ENCODE measurements at regions not wholly inside any gene's neighbourhood (a gene's known extent, or its start where the extent isn't known, plus 50 kb on each side); places are given as distances from the start of the nearest gene placed in this dataset.
"Not testable (repeated sequence)": the region's sequence is repeated elsewhere in the genome, so short reads cannot be mapped to it uniquely, and the experiment has no call there.

DNA sequence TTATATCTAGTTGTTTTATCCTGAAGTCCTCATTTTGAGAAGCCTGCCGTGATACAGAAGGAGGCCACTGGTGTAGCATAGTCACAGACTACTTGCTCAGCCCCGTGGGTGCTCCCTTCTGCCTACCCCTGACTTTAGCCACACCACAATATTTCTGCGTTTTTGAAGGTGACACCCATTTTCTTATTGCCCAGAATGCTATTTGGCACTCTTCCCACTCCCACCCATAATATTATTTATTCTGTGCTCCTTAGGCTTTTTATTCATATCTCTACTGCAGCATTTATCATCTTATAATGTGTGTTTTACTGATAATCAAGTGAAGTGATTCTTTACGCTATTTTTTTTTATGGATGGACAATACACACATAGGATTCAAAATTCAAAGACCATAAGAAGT, 107.3 kb downstream of the OR2B2 start:
- DNase-seq: no peak

DNA sequence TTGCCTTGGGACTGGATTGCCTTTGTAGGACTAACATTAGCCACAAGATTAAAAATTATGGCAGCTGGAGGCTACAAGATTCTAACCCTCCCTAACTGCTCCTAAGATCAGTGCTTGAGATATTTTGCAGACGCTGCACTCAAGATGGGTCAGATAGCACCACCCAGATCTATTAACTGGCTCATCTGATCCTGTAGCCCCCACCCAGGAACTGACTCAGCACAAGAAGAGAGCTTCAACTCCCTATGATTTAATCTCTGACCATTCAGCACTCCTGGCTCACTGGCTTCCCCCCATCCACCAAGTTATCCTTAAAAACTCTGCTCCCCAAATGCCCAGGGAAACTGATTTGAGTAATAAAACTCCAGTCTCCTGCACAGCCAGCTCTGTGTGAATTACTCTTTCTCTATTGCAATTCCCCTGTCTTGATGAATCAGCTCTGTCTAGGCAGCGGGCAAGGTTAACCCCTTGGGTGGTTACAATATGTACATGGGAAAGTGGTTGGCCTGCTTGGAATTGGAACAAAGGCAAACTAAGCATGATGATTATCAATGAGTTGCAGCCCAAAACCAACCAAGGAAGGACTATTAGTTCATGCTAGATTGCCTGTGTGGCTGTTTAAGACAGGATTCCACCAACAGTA, 111.3 kb downstream of the OR2B2 start:
- no peak for DNase-seq

GRCh38 chr6:27797960-27798359, 114.2 kb downstream of the OR2B2 start:
- DNase-seq: no peak

DNA sequence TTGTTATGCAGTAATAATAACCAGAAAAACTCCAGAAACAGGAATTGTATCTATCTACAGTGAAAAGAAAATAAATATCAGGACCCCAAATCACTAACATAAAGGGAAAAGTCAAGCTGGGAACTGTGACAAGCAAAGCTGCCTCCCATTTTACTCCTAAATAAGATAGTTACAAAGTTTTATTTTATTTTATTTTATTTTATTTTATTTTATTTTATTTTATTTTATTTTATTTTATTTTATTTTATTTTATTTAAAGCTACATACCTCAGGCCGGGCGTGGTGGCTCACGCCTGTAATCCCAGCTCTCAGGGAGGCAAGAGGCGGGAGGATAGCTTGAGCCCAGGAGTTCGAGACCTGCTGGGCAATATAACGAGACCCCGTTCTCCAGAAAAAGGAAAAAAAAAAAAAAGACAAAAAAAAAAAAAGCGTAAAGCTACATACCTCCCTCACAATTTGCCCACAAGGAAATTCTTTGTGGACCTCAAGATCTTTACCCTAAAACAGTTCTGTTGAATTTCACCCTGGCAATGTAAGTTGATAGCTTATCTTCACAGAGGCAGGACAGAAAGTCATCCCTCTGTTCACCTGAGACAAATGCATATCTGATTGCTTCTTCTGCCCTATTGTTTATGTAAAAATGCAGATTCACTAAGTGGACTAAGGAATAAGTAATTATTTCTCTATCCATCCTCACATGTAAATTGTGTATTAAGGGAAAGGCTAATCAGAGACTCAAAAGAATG, 115.3 kb downstream of the OR2B2 start:
- not testable (repeated sequence) for DNase-seq

- peak; percentile 75 for DNase-seq
Measured at GRCh38 chr6:27795697-27796494, 116.3 kb downstream of the OR2B2 start.

DNA sequence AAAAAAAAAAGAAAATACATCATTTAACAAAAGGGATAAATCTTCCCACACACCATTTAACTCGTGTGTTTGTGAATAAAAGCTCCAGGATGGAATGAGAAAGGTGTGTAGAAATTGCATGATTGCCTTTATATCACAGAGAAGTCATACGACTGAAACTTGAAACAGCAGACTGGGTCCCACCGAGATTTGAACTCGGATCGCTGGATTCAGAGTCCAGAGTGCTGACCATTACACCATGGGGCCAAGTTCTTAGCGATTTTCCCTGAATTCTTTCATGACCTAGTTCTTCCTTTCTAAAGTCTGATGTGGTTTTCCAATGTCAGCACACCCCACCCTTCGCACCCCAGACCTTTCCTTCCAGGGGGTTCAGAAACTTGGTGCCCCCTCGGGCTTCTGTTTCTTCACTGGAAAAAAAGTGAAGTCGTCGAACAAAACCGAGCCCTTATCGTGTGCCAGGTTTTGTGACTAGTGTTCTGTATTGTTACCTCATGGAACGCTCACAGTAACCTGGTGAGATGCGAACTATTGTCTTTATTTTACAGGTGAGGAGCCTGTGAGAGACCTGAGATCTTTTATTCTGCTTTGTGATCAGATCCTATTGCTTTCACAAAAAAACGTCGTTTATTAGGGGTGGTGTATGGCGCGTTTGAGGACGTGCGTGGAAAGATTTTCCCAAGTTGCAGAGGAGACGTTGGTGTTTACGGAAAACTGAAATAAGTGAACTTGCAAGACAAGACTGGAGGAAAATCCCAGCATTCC, 120.8 kb downstream of the OR2B2 start:
- peak; percentile 64 for DNase-seq

- DNase-seq: not testable (repeated sequence)
Measured at GRCh38 chr6:27788376-27788775, 123.8 kb downstream of the OR2B2 start.

- DNase-seq: no peak
Measured at GRCh38 chr6:27786048-27786447, 126.1 kb downstream of the OR2B2 start.

DNA sequence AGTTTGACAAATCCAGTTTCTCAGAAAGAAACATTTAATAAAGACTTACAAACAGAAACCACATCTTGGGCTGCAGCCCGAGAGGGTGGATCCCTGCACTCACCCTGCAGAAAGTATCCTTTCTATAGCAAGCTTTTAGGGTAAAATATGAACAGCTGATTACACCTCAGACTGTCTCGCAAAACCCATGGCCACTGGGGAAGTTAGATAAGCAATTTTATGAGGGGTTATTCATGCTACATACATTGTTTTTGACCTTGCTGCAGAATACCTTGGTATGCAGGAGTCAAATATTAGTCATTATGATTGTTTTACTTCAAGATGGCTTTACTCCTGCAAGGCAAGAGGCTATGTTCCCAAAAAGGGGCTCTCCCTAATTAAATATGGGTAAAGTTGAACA, 126.9 kb downstream of the OR2B2 start:
- DNase-seq: no peak

DNA sequence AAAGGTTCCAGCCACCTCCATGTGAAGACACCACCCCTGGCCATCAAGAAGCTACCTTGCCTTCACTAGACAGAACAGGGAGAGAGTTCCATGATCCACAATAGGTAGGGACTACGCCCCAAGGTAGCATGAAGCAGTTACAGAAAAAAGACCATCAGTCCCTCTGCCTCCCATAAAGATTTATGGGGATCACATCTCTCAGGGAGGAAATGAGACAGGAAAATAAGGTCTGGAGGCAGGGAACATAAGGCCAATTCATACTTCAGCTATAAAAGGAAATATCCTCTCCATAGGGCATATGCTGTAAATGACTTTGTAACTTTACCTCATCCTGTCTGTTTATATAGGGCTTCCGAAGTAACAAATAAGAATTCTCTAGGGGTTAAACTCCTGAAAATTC, 129.4 kb downstream of the OR2B2 start:
- DNase-seq: no peak

- DNase-seq: no peak
Measured at GRCh38 chr6:27778625-27779417, 133.4 kb downstream of the OR2B2 start.

DNA sequence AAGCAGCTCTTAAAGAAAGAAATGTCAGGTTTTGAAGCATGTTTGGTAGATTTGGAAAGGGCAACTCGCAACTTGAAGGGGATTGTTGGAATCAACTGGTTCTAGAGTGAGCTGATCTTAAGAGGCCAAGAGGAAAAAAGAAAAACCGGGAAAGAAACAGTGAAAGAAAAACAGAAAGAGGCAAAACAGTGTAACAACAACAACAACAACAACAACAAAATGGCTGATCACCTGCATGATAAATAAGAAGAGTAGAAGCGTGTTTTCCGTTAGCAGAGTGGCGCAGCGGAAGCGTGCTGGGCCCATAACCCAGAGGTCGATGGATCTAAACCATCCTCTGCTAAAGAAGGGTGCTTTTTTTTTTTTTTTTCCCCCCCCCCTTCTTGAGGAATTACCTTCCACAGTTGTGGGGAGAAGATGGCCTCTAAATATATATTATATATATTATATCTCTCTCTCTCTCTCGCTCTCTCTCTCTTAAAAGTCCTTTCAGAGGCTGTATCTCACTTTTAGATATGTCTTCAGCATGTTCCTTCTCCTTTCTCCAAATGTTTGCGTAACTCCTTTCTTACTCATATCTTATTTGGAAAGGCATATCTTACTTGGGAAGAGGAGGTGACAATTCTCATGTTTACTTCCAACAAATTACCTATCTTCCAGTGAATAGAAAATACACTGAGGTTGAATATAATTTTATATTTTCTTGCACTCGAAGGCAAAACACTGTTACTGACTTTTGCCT, 134.4 kb downstream of the OR2B2 start:
- no peak for DNase-seq

- no peak for DNase-seq
Measured at GRCh38 chr6:27777126-27777525, 135.1 kb downstream of the OR2B2 start.

DNA sequence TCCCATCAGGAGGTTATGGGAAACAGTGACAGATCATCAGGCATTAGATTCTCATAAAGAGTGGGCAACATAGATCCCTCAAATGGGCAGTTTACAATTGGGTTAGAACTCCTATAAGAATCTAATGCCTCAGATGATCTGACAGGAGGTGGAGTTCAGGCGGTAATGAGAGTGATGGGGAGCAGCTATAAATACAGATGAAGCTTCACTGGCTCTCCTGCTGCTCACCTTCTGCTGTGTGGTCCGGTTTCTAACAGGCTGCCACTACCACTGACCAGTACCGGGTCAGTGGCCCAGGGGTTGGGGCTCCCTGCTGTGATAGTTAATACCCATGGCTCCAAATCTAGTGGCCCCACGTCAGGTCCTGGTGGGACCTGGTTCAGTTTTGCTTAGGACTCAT, 135.7 kb downstream of the OR2B2 start:
- no peak for DNase-seq

DNA sequence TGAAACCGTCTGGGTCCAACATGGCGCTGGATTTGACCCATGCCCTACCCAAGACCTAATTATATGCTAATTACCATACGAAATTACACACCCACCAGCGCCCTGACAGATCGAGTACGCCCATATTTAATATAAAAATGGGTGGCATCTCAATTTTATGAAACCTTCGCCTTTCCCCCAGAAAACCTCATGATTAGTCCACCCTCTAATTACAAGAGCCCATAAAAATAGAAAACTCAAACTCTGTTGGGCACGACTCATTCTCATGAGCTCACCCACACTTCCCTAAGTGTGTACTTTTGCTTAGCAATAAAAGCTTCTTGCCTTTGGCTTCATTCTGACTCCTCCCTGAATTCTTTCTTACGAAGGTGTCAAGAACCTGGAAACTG, 136.4 kb downstream of the OR2B2 start:
- no peak for DNase-seq

DNA sequence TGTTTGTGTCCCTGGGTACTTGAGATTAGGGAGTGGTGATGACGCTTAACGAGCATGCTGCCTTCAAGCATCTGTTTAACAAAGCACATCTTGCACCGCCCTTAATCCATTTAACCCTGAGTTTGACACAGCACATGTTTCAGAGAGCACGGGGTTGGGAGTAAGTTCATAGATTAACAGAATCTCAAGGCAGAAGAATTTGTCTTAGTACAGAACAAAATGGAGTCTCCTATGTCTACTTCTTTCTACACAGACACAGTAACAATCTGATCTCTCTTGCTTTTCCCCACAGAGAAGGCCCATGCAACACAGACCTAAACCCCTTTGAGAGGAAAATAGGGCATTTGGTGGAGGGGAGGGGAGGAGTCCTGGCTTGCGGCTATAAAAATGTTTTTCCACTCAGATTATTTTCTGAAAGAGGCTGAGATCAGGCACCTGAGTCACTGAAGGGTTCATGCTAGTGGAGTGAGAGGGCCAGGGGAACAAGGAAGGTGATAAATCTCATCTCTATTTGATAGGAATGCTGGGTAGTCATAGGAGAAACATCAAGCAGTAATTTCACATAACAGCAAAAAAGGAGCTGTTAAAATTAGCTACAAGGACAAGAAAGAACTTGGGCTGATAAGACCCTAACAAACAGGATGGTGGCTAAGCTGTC, 136.9 kb downstream of the OR2B2 start:
- not testable (repeated sequence) for DNase-seq

GRCh38 chr6:27774264-27774600, 138.0 kb downstream of the OR2B2 start:
- not testable (repeated sequence) for DNase-seq

DNA sequence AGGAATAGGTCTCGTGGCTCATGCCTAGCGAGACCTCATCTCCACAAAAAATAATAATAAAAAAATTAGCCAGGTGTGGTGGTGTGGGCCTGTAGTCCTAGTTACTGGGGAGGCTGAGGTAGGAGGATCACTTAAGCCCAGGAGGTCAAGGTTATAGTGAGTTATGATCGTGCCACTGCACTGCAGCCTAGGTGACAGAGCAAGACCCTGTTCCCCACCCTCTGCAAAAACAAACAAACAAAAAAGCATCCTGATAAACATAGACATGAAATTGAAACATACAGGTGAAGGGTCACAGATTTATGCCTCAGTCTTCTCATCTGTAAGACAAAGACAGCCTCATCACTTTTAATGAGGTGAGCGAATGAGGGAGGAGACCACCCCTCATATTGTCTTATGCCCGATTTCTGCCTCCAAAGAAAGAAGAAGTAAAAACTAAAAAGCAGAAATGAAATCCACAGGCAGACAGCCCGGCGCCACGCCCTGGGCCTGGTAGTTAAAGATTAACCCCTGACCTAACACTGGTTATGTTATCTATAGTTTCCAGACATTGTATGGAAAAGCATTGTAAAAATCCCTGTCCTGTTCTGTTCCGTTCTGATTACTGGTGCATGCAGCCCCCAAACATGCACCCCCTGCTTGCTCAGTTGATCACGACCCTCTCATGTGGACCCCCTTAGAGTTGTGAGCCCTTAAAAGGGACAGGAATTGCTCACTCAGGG, 138.5 kb downstream of the OR2B2 start:
- DNase-seq: not testable (repeated sequence)

DNA sequence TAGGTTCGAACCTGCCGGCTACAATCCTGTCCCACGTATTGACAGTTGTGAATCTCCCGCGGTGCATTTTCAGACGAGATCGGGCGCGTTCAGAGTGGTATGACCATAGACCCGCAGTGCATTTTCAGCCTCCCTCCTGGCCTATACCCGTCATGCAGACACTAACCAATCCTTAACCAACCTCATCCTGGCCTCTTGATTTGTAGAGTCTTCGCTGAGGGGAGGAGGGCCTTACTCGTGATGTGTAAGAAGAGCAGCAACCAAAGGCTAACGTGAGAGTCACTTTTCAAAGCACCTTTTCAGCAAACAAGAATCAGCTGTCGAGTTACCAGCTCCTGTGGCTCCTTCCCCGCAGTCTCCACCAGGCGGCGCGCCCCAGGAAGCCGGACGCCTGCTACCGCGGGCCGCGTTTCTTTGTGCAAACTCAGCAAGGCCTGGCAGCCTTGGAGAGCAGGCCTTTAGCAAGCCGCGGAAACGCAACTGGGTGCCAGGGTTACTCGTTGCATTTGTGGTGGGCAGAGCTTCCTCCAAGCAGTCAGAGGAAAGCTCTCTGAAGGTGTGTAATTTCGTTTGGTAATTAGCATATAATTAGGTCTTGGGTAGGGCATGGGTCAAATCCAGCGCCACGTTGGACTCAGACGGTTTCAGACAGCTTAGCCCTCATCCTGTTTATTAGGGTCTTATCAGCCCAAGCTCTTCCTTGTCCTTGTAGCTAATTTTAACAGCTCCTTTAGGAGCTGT, 139.8 kb downstream of the OR2B2 start:
- DNase-seq: peak; percentile 58

DNA sequence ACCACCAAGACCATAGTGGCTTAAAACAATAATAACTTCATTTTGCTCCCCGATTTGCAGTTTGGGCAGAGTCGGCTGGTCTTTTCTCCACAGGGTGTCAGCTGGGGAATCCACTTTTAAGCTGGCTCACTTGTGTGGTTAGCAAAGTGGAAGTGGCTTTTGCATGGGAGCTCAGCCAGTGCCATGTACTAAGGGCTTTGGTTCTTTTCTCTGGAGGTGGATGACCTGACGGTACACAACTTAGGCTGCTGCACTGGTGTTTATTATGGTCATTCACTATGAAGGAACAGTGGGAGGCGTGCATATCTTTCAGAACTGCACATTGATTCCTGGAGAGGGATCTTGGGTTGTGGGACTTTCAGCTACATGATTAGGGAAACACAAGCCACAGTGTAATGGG, 141.0 kb downstream of the OR2B2 start:
- no peak for DNase-seq

All from amniotic stem cell (primary cell).